NB4 (cell line): ENCODE measurements at regions not wholly inside any gene's neighbourhood (a gene's known extent, or its start where the extent isn't known, plus 50 kb on each side); places are given as distances from the start of the nearest gene placed in this dataset.
A peak's percentile ranks its signal among the peaks of the same experiment; 100 is the strongest.
"Not testable (repeated sequence)": the region's sequence is repeated elsewhere in the genome, so short reads cannot be mapped to it uniquely, and the experiment has no call there.

ENCODE experiments used
- DNase-seq: peaks from one replicate; pipeline ENCODE4 v3.0.0; 2010; ENCODE audit warnings: low read depth
- H3K4me3 ChIP-seq: one replicate; pipeline ENCODE4 v1.5.1; 2011; ENCODE audit warnings: mild to moderate bottlenecking, low read depth, low read length, moderate library complexity
- CTCF ChIP-seq: IDR thresholded peaks from one replicate; pipeline ENCODE4 v1.5.1; 2012; ENCODE audit warnings: low read depth, low read length
- MAX ChIP-seq: IDR thresholded peaks from 2 replicates; pipeline ENCODE4 v1.6.1; 2011; ENCODE audit warnings: low read depth, low read length
- MYC ChIP-seq: IDR thresholded peaks from 2 replicates; pipeline ENCODE4 v1.6.1; 2011; ENCODE audit warnings: low read depth, low read length
- POLR2A ChIP-seq: IDR thresholded peaks from 2 replicates; pipeline ENCODE4 v1.6.1; 2011; ENCODE audit warnings: mild to moderate bottlenecking; ENCODE audit not compliant: insufficient read length; ENCODE audit errors: extremely low read depth

GRCh38 chr1:199522338-199522737 is 505.2 kb upstream of the NR5A2 start:
- no peak overlapping the region for H3K4me3 ChIP-seq
- no peak for DNase-seq
- TF ChIP-seq CTCF (no peak), POLR2A (no peak), MYC (no peak), MAX (no peak)

GRCh38 chr1:199522936-199523335 is 504.6 kb upstream of the NR5A2 start:
- no peak for DNase-seq
- no peak for TF ChIP-seq CTCF
- no peak for TF ChIP-seq MAX
- no peak for TF ChIP-seq POLR2A
- TF ChIP-seq MYC: no peak
- no peak overlapping the region for H3K4me3 ChIP-seq

GRCh38 chr1:199529324-199529723 is 498.2 kb upstream of the NR5A2 start:
- DNase-seq: no peak
- H3K4me3 ChIP-seq: no peak overlapping the region
- TF ChIP-seq MAX: no peak
- no peak for TF ChIP-seq POLR2A
- no peak for TF ChIP-seq CTCF

GRCh38 chr1:199533361-199533760 is 494.1 kb upstream of the NR5A2 start:
- H3K4me3 ChIP-seq, DNase-seq: not testable (repeated sequence)

GRCh38 chr1:199545780-199546179 is 481.7 kb upstream of the NR5A2 start:
- H3K4me3 ChIP-seq: no peak overlapping the region
- TF ChIP-seq CTCF (peak; percentile 25), MYC (no peak)
- peak; percentile 23 for DNase-seq

GRCh38 chr1:199546323-199546722 is 481.2 kb upstream of the NR5A2 start:
- no peak for TF ChIP-seq MYC
- TF ChIP-seq CTCF: no peak
- TF ChIP-seq POLR2A: no peak
- TF ChIP-seq MAX: no peak
- no peak overlapping the region for H3K4me3 ChIP-seq
- no peak for DNase-seq

- TF ChIP-seq CTCF: no peak
- TF ChIP-seq MAX: no peak
- no peak for TF ChIP-seq MYC
- TF ChIP-seq POLR2A: no peak
- no peak for DNase-seq
- no peak overlapping the region for H3K4me3 ChIP-seq
Measured at GRCh38 chr1:199549421-199549820, 478.1 kb upstream of the NR5A2 start.
